MCF 10A (cell line): ENCODE measurements at regions not wholly inside any gene's neighbourhood (a gene's known extent, or its start where the extent isn't known, plus 50 kb on each side); places are given as distances from the start of the nearest gene placed in this dataset.

Source experiments
- BruUV-seq: library from RNA; stranded (reverse); fragments of 400-500 nt; replicated peaks from 2 replicates; lab custom pipeline; 2021; lab: Mats Ljungman, UMichigan
- CTCF ChIA-PET: fragments of 300-600 bp; sonication (Branson Sonifier 250); formaldehyde crosslinking; extraction: SDS; loops from one replicate; lab custom pipeline; 2021; ENCODE audit warnings: antibody characterized with exemption, inconsistent platforms; lab: Yijun Ruan, JAX
- POLR2A ChIA-PET: fragments of 300-600, 350-650 bp; sonication (Branson Sonifier 250); formaldehyde crosslinking; extraction: SDS; loops from one replicate; lab custom pipeline; 2020; ENCODE audit warnings: antibody characterized with exemption, inconsistent platforms; lab: Yijun Ruan, JAX
- DNase-seq: peaks from one replicate; pipeline ENCODE4 v3.0.0-alpha.2; 2018; ENCODE audit not compliant: unreplicated experiment
- H3K27ac Mint-ChIP-seq: one replicate; pipeline ENCODE4 v1.8.0; 2022; ENCODE audit warnings: mild to moderate bottlenecking, low read depth, mixed read lengths; ENCODE audit not compliant: unreplicated experiment
- H3K27me3 Mint-ChIP-seq: one replicate; pipeline ENCODE4 v1.8.0; 2022; ENCODE audit warnings: mixed read lengths; ENCODE audit not compliant: insufficient read depth, unreplicated experiment
- H3K36me3 Mint-ChIP-seq: one replicate; pipeline ENCODE4 v1.8.0; 2022; ENCODE audit warnings: mild to moderate bottlenecking, moderate library complexity, mixed read lengths; ENCODE audit not compliant: insufficient read depth, unreplicated experiment
- H3K4me1 Mint-ChIP-seq: one replicate; pipeline ENCODE4 v1.8.0; 2022; ENCODE audit warnings: mixed read lengths; ENCODE audit not compliant: insufficient read depth, unreplicated experiment
- H3K4me3 Mint-ChIP-seq: one replicate; pipeline ENCODE4 v1.8.0; 2022; ENCODE audit warnings: mild to moderate bottlenecking, moderate library complexity, mixed read lengths; ENCODE audit not compliant: unreplicated experiment
- H3K9me3 Mint-ChIP-seq: one replicate; pipeline ENCODE4 v1.8.0; 2022; ENCODE audit warnings: mixed read lengths; ENCODE audit not compliant: unreplicated experiment
- intact Hi-C: fragments of 100-400 bp; cut with micrococcal nuclease; formaldehyde crosslinking; loops from 2 replicates; pipeline ENCODE4 v1.14.1; 2022
- TF ChIP-seq, protein P1 (sequence below): fragments of 200-600 bp; IDR thresholded peaks from one replicate; pipeline ENCODE4 v1.8.0; 2022; ENCODE audit warnings: antibody characterized with exemption, mild to moderate bottlenecking; ENCODE audit not compliant: unreplicated experiment

DNA sequence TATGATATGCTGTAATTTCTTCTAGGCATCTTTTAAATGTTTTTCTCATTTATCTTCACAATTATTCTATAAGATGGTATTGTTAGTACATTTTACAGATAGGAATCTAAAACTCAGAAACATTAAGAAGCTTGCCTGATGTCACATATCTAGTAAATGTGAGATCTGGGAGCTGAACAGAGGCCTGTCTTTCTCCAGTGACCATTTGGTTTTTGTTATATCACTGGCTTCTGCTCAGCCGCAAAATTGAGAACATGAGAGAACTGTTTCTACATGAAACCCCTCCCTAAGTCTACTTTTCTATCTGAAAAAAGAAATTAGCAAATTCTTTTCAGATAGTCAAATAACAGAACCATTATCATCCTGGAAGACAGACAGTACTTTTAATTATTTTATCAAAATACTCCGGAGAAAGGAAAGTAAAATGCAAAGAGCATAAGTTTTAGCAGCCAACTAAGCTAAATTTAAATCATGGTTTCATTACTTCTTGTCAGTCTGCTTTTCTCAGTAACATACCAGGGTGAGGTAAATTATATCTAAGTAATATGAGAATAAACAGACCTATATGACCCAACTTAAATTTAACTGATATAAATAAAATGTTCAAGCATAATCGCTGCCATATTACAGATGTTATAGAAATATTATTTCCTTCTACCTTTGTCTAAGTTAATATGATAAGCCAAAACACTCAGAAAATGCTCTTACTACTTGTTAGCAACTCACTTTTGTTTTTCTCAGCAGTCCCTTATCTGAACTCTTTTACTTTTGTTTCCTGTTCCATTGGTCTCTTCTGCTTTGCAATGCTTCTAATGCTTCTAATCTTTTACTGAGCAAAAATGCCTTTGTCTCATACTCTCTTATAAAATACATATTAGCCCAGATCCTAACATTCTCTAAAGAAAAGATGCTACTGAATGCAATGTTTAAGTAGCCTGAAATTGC, 68.0 kb upstream of the MBNL1 start:
- Mint-ChIP-seq H3K4me3 (no peak overlapping the region), H3K4me1 (no peaks in the 10 kb centered on the region), H3K27me3 (no peaks in the 10 kb centered on the region), H3K36me3 (no peaks in the 10 kb centered on the region), H3K9me3 (no peaks in the 10 kb centered on the region), H3K27ac (no peak overlapping the region)
- CTCF ChIA-PET: no interaction called here
- TF ChIP-seq, protein P1, sequence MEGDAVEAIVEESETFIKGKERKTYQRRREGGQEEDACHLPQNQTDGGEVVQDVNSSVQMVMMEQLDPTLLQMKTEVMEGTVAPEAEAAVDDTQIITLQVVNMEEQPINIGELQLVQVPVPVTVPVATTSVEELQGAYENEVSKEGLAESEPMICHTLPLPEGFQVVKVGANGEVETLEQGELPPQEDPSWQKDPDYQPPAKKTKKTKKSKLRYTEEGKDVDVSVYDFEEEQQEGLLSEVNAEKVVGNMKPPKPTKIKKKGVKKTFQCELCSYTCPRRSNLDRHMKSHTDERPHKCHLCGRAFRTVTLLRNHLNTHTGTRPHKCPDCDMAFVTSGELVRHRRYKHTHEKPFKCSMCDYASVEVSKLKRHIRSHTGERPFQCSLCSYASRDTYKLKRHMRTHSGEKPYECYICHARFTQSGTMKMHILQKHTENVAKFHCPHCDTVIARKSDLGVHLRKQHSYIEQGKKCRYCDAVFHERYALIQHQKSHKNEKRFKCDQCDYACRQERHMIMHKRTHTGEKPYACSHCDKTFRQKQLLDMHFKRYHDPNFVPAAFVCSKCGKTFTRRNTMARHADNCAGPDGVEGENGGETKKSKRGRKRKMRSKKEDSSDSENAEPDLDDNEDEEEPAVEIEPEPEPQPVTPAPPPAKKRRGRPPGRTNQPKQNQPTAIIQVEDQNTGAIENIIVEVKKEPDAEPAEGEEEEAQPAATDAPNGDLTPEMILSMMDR: no peak
- POLR2A ChIA-PET: no interaction called here
- no TSS peak for BruUV-seq
- DNase-seq: no peak
- intact Hi-C loops: no loop called here

DNA sequence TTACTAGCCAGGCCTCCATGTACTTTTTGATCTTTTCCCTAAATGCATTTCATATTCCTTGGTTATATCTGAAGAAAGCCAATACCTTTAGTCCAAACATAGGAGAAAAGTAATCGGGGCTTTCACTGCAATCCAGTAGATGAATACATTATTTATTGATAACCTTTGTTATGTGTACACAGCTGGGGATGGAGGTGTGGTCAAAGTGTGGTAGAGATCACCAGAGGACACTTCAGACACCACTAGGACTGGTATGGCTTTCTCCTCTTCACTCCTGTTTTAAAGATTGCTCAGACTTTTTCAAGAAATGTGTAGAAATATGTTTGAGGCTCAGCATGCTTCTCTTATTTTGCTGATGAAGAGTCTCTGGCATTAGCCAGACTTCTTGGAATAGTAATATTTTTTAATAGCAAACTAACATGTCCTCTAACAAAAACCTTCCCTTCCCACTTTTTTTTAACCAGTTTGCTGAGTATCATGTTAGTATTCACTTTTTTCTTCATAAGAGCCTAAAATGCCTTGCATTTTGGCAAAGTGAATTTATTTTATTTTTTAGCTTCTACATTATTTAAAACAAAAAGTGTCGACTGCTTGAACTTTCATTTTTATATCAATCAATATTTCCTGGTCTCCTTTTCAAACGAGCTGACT, 65.6 kb upstream of the MBNL1 start:
- ChIA-PET CTCF (no interaction called here), POLR2A (no interaction called here)
- Mint-ChIP-seq H3K4me3 (no peak overlapping the region), H3K27me3 (no peaks in the 10 kb centered on the region), H3K36me3 (no peaks in the 10 kb centered on the region), H3K9me3 (no peaks in the 10 kb centered on the region), H3K27ac (no peak overlapping the region), H3K4me1 (no peaks in the 10 kb centered on the region)
- DNase-seq: no peak
- TF ChIP-seq, protein P1: no peak
- intact Hi-C loops: no loop called here
- no TSS peak for BruUV-seq

DNA sequence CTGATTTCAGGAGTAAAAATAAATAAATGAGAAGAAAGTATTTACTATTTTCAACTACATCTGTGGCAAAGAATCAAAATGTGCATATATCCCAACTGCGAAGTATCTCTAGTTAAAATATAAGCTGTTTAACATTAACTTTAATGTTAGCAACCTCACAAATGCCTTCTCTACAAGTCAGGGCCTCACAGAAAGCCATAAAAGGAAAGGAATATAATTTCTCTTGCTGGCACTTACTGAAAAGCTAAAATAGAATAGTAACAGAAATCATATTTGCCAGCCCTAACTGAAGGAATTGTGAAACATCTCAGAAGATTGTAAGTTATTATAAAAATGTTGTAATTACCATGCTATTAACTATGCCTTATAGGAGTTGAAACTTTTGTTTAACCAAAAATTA, 65.1 kb upstream of the MBNL1 start:
- BruUV-seq: no TSS peak
- intact Hi-C loops: no loop called here
- TF ChIP-seq, protein P1: no peak
- no peaks in the 10 kb centered on the region for H3K36me3 Mint-ChIP-seq
- H3K4me1 Mint-ChIP-seq: no peaks in the 10 kb centered on the region
- ChIA-PET POLR2A (interaction anchor here (1.1 to 1.3 kb wide), 3 partner anchors 10 to 52 kb away, joined by 3 read pairs; no protein-coding TSS in a partner anchor), CTCF (interaction anchor here (1.3 kb wide), 1 partner anchor 31 kb away, joined by 3 read pairs; no protein-coding TSS in a partner anchor)
- no peaks in the 10 kb centered on the region for H3K9me3 Mint-ChIP-seq
- no peak for DNase-seq
- no peaks in the 10 kb centered on the region for H3K27me3 Mint-ChIP-seq
- no peak overlapping the region for H3K4me3 Mint-ChIP-seq
- H3K27ac Mint-ChIP-seq: no peak overlapping the region

DNA sequence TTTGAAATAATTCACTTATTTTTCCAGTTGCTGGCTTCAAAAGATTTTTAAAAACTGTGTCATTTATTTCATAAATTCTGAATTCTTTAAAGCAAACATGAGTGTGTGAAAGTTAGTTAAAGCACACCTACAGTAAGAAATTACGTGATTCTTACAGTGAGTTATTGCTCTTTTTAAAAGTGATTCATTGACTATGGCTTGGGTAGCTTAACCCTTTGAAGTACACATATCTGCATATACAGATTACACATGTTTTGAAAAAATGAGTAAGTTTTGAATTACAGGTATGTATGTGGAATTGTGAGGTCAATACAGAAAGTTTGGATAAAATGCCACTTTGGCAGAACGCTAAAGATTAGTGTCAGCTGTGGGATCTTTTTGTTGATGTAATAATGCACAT, 64.5 kb upstream of the MBNL1 start:
- intact Hi-C loops: no loop called here
- Mint-ChIP-seq H3K9me3 (no peaks in the 10 kb centered on the region), H3K27ac (no peak overlapping the region), H3K36me3 (no peaks in the 10 kb centered on the region), H3K4me3 (no peak overlapping the region), H3K27me3 (no peaks in the 10 kb centered on the region), H3K4me1 (no peaks in the 10 kb centered on the region)
- POLR2A ChIA-PET: interaction anchor here (0.8 to 1.3 kb wide), 4 partner anchors 9 to 117 kb away, joined by 3 read pairs; no protein-coding TSS in a partner anchor
- no TSS peak for BruUV-seq
- TF ChIP-seq, protein P1: no peak
- DNase-seq: no peak
- CTCF ChIA-PET: interaction anchor here (0.7 to 1.3 kb wide), 2 partner anchors 30 to 151 kb away, joined by 3 read pairs; no protein-coding TSS in a partner anchor
